Upper lobe of right lung (tissue), 1 donor: ENCODE measurements at regions not wholly inside any gene's neighbourhood (a gene's known extent, or its start where the extent isn't known, plus 50 kb on each side); places are given as distances from the start of the nearest gene placed in this dataset.
A peak's percentile ranks its signal among the peaks of the same experiment; 100 is the strongest.

Source experiments
- ATAC-seq: fragments of 200-7000 bp; cut with Tn5 transposase; one replicate; pipeline ENCODE4 v1.9.1; 2020; ENCODE audit warnings: mild to moderate bottlenecking, moderate library complexity
- DNase-seq: peaks from one replicate; pipeline ENCODE4 v3.0.0-alpha.2; 2020
- H3K27ac ChIP-seq: fragments of 200-600 bp; one replicate; pipeline ENCODE4 v1.8.0; 2022
- H3K27me3 ChIP-seq: fragments of 200-600 bp; one replicate; pipeline ENCODE4 v1.8.0; 2022; ENCODE audit warnings: mild to moderate bottlenecking
- H3K36me3 ChIP-seq: fragments of 200-600 bp; one replicate; pipeline ENCODE4 v1.8.0; 2022
- H3K4me1 ChIP-seq: fragments of 200-600 bp; one replicate; pipeline ENCODE4 v1.8.0; 2022
- H3K4me3 ChIP-seq: fragments of 200-600 bp; one replicate; pipeline ENCODE4 v1.8.0; 2022; ENCODE audit warnings: mild to moderate bottlenecking
- H3K9me3 ChIP-seq: fragments of 200-600 bp; one replicate; pipeline ENCODE4 v1.8.0; 2022
- intact Hi-C: fragments of 100-400 bp; cut with DNase I; formaldehyde crosslinking; loops from one replicate; pipeline ENCODE4 v1.11.0; 2022
- TF ChIP-seq, protein P1 (sequence below): fragments of 200-600 bp; IDR thresholded peaks from one replicate; pipeline ENCODE4 v1.8.0; 2022; ENCODE audit warnings: antibody characterized with exemption
- donor health status: DM: no; HTN: yes; CAD: no; lungs with severe emphysema.

DNA sequence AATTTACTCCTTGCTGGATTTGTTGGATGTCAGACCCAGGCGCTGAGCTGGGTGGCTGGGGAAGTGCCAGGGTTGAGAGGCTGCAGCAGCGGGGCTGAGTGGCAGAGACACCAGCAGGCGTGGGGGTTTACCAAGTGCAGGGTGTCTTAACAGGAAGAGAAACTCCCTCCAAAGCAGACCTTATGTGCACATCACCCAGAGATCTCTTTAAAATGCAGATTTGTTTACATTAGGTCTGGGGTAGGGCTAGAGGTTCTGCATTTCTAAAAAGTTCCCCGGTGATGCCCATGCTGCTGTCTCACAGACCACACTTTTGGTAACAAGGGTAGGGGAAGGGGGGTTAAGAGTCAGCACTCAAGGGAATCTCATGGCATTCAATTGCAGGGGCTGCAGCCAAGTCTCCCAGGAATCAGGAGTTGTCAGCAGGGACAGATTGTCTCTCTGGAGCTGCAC lies 80.7 kb upstream of the OLFM4 start:
- H3K4me3 ChIP-seq, result no peak overlapping the region
- H3K9me3 ChIP-seq, result no peaks in the 10 kb centered on the region
- no peaks in the 10 kb centered on the region for H3K36me3 ChIP-seq
- intact Hi-C loops, result no loop called here
- ATAC-seq (peak; percentile 64), DNase-seq (no peak)
- TF ChIP-seq, protein P1, sequence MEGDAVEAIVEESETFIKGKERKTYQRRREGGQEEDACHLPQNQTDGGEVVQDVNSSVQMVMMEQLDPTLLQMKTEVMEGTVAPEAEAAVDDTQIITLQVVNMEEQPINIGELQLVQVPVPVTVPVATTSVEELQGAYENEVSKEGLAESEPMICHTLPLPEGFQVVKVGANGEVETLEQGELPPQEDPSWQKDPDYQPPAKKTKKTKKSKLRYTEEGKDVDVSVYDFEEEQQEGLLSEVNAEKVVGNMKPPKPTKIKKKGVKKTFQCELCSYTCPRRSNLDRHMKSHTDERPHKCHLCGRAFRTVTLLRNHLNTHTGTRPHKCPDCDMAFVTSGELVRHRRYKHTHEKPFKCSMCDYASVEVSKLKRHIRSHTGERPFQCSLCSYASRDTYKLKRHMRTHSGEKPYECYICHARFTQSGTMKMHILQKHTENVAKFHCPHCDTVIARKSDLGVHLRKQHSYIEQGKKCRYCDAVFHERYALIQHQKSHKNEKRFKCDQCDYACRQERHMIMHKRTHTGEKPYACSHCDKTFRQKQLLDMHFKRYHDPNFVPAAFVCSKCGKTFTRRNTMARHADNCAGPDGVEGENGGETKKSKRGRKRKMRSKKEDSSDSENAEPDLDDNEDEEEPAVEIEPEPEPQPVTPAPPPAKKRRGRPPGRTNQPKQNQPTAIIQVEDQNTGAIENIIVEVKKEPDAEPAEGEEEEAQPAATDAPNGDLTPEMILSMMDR, result no peak
- no peak overlapping the region for H3K27ac ChIP-seq
- peaks cover 5% of the 10 kb centered on the region for H3K4me1 ChIP-seq
- no peaks in the 10 kb centered on the region for H3K27me3 ChIP-seq

DNA sequence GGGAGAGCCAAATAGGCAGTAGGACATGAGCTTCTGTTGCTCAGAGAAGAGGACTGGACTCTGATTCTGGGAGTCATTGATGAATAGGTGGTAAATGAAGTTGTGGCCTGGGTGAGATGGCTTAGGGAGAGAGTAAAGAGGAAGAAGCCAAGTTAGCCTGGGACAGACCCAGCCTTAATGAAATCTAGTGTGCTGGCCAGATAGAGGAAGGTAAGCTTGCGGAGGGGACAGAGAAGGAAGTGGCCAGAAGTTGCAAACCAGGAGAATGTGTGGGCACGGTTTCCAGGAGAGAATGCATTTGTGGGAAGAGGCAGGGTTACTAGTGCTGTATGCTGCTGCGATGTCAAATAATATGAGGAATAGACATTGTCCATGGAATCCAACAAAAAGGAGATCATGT lies 83.3 kb upstream of the OLFM4 start:
- Histone ChIP-seq H3K9me3 (no peaks in the 10 kb centered on the region), H3K4me3 (no peak overlapping the region), H3K4me1 (peaks cover 5% of the 10 kb centered on the region), H3K36me3 (no peaks in the 10 kb centered on the region), H3K27me3 (no peaks in the 10 kb centered on the region), H3K27ac (no peak overlapping the region)
- DNase-seq (no peak), ATAC-seq (peak; percentile 72)
- TF ChIP-seq, protein P1, result no peak
- intact Hi-C loops, result no loop called here

DNA sequence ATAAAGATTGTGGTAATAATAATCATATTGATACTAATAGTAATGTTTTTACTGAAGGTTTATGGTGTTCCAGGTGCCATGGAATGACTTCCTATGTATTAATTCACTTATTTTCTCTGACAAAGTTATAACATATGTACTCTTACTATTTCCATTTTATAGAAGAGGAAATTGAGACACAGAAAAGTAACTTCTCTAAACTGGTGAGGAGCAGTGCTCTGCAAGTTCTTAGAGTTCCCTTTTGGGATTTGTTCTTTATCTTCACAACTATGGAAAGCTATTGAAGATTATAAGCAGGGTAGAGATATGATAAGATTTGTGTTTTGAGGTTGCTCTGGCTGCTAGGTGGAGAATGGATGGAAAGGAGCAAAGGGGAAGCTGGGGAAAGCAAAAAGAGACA lies 83.9 kb upstream of the OLFM4 start:
- Histone ChIP-seq H3K27ac (no peak overlapping the region), H3K36me3 (no peaks in the 10 kb centered on the region), H3K27me3 (no peaks in the 10 kb centered on the region), H3K4me1 (peaks cover 1% of the 10 kb centered on the region), H3K4me3 (no peak overlapping the region), H3K9me3 (no peaks in the 10 kb centered on the region)
- intact Hi-C loops, result no loop called here
- DNase-seq (no peak), ATAC-seq (no peak)
- TF ChIP-seq, protein P1, result no peak

DNA sequence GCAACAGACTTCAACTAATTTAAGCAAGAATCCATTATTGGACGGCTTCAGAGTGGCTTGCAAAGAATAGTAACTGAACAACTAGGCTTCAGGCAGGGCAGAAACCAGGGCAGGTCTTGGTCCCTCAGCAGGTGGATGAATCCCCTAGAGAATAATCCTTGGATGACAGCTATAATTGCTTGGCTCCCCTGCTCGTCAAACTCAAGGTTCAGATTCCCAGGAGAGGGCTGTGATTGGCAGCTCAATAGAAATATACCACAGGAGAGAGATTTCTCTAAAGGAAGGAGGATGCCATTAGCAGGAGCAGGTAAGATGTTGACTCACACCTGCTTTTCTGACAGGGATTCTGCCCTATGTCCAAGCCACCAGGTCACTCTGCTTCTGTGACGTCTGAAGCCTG lies 89.6 kb upstream of the PCDH8 start:
- H3K4me3 ChIP-seq, result no peak overlapping the region
- no peaks in the 10 kb centered on the region for H3K36me3 ChIP-seq
- H3K4me1 ChIP-seq, result no peaks in the 10 kb centered on the region
- ATAC-seq, result no peak
- intact Hi-C loops, result no loop called here
- TF ChIP-seq, protein P1, result no peak
- no peak overlapping the region for H3K27ac ChIP-seq
- no peaks in the 10 kb centered on the region for H3K27me3 ChIP-seq
- H3K9me3 ChIP-seq, result no peaks in the 10 kb centered on the region
- DNase-seq, result no peak

DNA sequence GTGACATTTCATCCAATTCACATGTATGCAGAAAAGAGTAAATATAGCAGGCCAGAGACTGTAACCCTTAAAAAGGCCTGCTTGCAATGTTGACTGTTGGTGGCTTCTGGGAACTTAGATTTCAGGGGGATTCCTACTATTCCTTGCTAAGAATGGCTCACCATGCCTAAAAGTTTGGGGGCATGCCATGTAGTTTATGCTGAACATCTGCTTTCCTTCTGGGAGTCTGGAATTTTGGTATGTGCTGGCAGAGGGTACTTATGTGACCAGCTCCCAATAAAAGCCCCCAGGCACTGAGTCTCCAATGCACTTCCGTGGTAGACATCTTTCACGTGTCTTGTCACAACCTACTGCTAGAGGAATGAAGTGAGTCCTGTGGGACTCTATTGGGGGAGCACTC lies 88.4 kb upstream of the PCDH8 start:
- Histone ChIP-seq H3K27ac (no peak overlapping the region), H3K4me1 (no peaks in the 10 kb centered on the region), H3K9me3 (no peaks in the 10 kb centered on the region), H3K27me3 (no peaks in the 10 kb centered on the region), H3K36me3 (no peaks in the 10 kb centered on the region), H3K4me3 (no peak overlapping the region)
- ATAC-seq (no peak), DNase-seq (no peak)
- TF ChIP-seq, protein P1, result no peak
- intact Hi-C loops, result no loop called here

DNA sequence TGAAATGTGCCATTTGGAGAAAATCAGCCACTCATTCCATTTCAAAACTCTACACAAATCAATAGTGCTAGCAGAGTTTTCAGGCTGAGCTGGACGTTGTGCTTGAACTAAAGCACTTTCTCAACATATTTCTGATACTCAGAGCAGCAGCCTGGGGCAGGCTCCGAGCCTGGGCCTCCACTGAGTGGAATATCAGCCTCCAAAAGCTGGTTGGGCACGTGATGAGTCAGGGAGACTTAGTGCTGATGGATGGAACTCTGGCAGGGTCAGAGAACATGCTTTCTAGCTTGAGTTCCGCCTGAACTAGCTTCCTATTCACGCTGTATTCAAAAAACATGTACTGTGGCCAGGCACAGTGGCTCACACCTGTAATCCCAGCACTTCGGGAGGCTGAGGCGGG lies 85.8 kb upstream of the PCDH8 start:
- H3K4me1 ChIP-seq, result no peaks in the 10 kb centered on the region
- TF ChIP-seq, protein P1, result no peak
- no peaks in the 10 kb centered on the region for H3K27me3 ChIP-seq
- H3K4me3 ChIP-seq, result no peak overlapping the region
- no peak for ATAC-seq
- H3K9me3 ChIP-seq, result no peaks in the 10 kb centered on the region
- intact Hi-C loops, result no loop called here
- no peaks in the 10 kb centered on the region for H3K36me3 ChIP-seq
- no peak for DNase-seq
- no peak overlapping the region for H3K27ac ChIP-seq
